ENCODE measurements at regions not wholly inside any gene's neighbourhood (a gene's known extent, or its start where the extent isn't known, plus 50 kb on each side); places are given as distances from the start of the nearest gene placed in this dataset.

DNA sequence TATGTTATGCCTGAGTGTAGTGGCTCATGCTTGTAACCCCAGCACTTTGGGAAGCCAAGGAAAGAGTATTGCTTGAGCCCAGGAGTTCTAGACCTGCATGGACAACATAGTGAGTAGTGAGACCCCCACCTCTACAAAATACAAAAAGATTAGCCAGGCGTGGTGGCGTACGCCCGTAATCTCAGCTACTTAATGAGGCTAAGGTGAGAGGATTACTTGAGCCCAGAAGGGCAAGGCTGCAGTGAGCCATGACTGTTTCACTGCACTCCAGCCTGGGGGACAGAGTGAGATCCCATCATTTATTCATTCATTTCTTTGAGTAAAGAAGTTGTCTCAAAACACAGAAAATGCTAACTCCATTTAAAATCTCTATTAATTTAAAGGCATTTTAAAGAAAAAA is 1061.6 kb downstream of the JRKL start:
- no peaks in the 10 kb centered on the region for H3K36me3 Mint-ChIP-seq (ENCODE audit: low read depth)
- peaks cover 4% of the 10 kb centered on the region; the same call in 1 of the 2 replicates for H3K9me3 Mint-ChIP-seq
- no peak overlapping the region for H3K27ac Mint-ChIP-seq
- no peak for DNase-seq
- no peak overlapping the region for H3K4me3 Mint-ChIP-seq
- H3K4me1 Mint-ChIP-seq (ENCODE audit: low read depth), result no peaks in the 10 kb centered on the region; the same call in 1 of the 2 replicates
- TF ChIP-seq, protein P1, sequence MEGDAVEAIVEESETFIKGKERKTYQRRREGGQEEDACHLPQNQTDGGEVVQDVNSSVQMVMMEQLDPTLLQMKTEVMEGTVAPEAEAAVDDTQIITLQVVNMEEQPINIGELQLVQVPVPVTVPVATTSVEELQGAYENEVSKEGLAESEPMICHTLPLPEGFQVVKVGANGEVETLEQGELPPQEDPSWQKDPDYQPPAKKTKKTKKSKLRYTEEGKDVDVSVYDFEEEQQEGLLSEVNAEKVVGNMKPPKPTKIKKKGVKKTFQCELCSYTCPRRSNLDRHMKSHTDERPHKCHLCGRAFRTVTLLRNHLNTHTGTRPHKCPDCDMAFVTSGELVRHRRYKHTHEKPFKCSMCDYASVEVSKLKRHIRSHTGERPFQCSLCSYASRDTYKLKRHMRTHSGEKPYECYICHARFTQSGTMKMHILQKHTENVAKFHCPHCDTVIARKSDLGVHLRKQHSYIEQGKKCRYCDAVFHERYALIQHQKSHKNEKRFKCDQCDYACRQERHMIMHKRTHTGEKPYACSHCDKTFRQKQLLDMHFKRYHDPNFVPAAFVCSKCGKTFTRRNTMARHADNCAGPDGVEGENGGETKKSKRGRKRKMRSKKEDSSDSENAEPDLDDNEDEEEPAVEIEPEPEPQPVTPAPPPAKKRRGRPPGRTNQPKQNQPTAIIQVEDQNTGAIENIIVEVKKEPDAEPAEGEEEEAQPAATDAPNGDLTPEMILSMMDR (IDR thresholded peaks at IDR 0.05), result no peak
- H3K27me3 Mint-ChIP-seq (ENCODE audit: insufficient read depth), result no peaks in the 10 kb centered on the region

GRCh38 chr11:97454988-97455387 is 1065.2 kb downstream of the JRKL start:
- Mint-ChIP-seq H3K9me3 (peaks cover 4% of the 10 kb centered on the region; the same call in 1 of the 2 replicates), H3K4me1 (ENCODE audit: low read depth) (no peaks in the 10 kb centered on the region; the same call in 1 of the 2 replicates), H3K4me3 (peak overlapping the region; percentile 81; the same call in 1 of the 2 replicates), H3K36me3 (ENCODE audit: low read depth) (no peaks in the 10 kb centered on the region), H3K27ac (no peak overlapping the region), H3K27me3 (ENCODE audit: insufficient read depth) (no peaks in the 10 kb centered on the region)
- no peak for DNase-seq
- TF ChIP-seq, protein P1 (IDR thresholded peaks at IDR 0.05), result peak; percentile 59

GRCh38 chr11:97460091-97460490 is 1070.3 kb downstream of the JRKL start:
- H3K36me3 Mint-ChIP-seq (ENCODE audit: low read depth), result no peaks in the 10 kb centered on the region
- H3K4me3 Mint-ChIP-seq, result no peak overlapping the region
- TF ChIP-seq, protein P1 (IDR thresholded peaks at IDR 0.05), result no peak
- H3K27ac Mint-ChIP-seq, result no peak overlapping the region
- DNase-seq, result no peak
- no peaks in the 10 kb centered on the region for H3K27me3 Mint-ChIP-seq (ENCODE audit: insufficient read depth)
- no peaks in the 10 kb centered on the region; the same call in 1 of the 2 replicates for H3K4me1 Mint-ChIP-seq (ENCODE audit: low read depth)
- peaks cover 29% of the 10 kb centered on the region for H3K9me3 Mint-ChIP-seq

- Mint-ChIP-seq H3K36me3 (ENCODE audit: low read depth) (no peaks in the 10 kb centered on the region), H3K27me3 (ENCODE audit: insufficient read depth) (no peaks in the 10 kb centered on the region), H3K27ac (no peak overlapping the region), H3K4me3 (no peak overlapping the region), H3K4me1 (ENCODE audit: low read depth) (no peaks in the 10 kb centered on the region), H3K9me3 (peaks cover 25% of the 10 kb centered on the region)
- TF ChIP-seq, protein P1 (IDR thresholded peaks at IDR 0.05), result no peak
- DNase-seq, result no peak
Measured at GRCh38 chr11:97461044-97461880, 1071.4 kb downstream of the JRKL start.

DNA sequence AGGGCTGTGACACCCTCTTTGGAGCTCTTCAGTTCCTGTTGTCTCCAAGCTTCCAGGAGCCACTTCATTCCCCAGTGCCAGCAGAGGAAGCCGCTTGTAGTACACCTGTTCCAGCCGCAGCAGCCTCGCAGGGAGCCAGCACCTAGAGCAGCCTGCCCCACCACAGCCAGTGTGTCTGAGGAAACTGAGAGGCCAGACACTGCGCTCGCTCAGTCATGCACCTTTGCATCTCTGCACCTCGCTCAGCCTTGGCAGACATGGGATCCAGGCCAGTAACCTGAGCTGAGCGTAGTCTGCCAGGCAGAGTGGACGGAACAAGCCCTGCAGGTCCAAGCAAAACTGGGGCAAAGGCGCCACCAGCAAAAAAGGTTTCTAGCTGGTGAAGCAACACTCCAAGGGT is 1072.1 kb downstream of the JRKL start:
- H3K27me3 Mint-ChIP-seq (ENCODE audit: insufficient read depth), result no peaks in the 10 kb centered on the region
- TF ChIP-seq, protein P1 (IDR thresholded peaks at IDR 0.05), result no peak
- peaks cover 25% of the 10 kb centered on the region for H3K9me3 Mint-ChIP-seq
- H3K27ac Mint-ChIP-seq, result no peak overlapping the region
- no peaks in the 10 kb centered on the region for H3K4me1 Mint-ChIP-seq (ENCODE audit: low read depth)
- no peaks in the 10 kb centered on the region for H3K36me3 Mint-ChIP-seq (ENCODE audit: low read depth)
- no peak overlapping the region for H3K4me3 Mint-ChIP-seq
- no peak for DNase-seq
